IMR-90 (cell line): ENCODE measurements at regions not wholly inside any gene's neighbourhood (a gene's known extent, or its start where the extent isn't known, plus 50 kb on each side); places are given as distances from the start of the nearest gene placed in this dataset.

Source experiments
- ATAC-seq: fragments of 200-7000 bp; cut with Tn5 transposase; 2 replicates; pipeline ENCODE4 v1.9.1; 2020; ENCODE audit warnings: low read depth, mild to moderate bottlenecking, moderate library complexity
- BruUV-seq: library from RNA; stranded (reverse); fragments of 400-500 nt; replicated peaks from 2 replicates; lab custom pipeline; 2021; lab: Mats Ljungman, UMichigan
- CTCF ChIA-PET: fragments of 300-600 bp; formaldehyde crosslinking; extraction: SDS; loops from one replicate; lab custom pipeline; 2021; ENCODE audit warnings: antibody characterized with exemption; lab: Yijun Ruan, JAX
- POLR2A ChIA-PET: fragments of 300-600 bp; sonication (Branson Sonifier 250); formaldehyde crosslinking; loops from one replicate; lab custom pipeline; 2022; ENCODE audit warnings: antibody characterized with exemption; ENCODE audit not compliant: unreplicated experiment; lab: Charles Lee
- DNase-seq: peaks from one replicate; pipeline ENCODE4 v3.0.0; 2013
- H2AFZ ChIP-seq: replicated peaks from 2 replicates; pipeline ENCODE3; 2013; ENCODE audit warnings: low read length, mild to moderate bottlenecking; ENCODE audit not compliant: poor library complexity
- H2AK5ac ChIP-seq: 2 replicates; pipeline ENCODE4 v1.6.1; 2013; ENCODE audit warnings: low read depth, low read length, inconsistent platforms
- H2AK9ac ChIP-seq: replicated peaks from 2 replicates; pipeline ENCODE3; 2013; ENCODE audit warnings: mild to moderate bottlenecking, low read depth, low read length, moderate library complexity; ENCODE audit not compliant: poor library complexity
- H2BK120ac ChIP-seq: 2 replicates; pipeline ENCODE4 v1.6.1; 2013; ENCODE audit warnings: low read depth, low read length, inconsistent platforms
- H2BK15ac ChIP-seq: 3 replicates; pipeline ENCODE4 v1.6.1; 2013; ENCODE audit warnings: low read depth, low read length, inconsistent platforms
- H2BK20ac ChIP-seq: 2 replicates; pipeline ENCODE4 v1.6.1; 2013; ENCODE audit warnings: low read depth, mild to moderate bottlenecking, inconsistent platforms, low read length, moderate library complexity
- H2BK5ac ChIP-seq: 2 replicates; pipeline ENCODE4 v1.6.1; 2013; ENCODE audit warnings: mild to moderate bottlenecking, low read depth, low read length, inconsistent platforms; ENCODE audit not compliant: poor library complexity, severe bottlenecking
- H3K14ac ChIP-seq: replicated peaks from 2 replicates; pipeline ENCODE4 v1.6.1; 2013; ENCODE audit warnings: low read depth, low read length, inconsistent platforms
- H3K18ac ChIP-seq: 2 replicates; pipeline ENCODE4 v1.6.1; 2013; ENCODE audit warnings: low read depth, low read length, control low read depth
- H3K23ac ChIP-seq: 2 replicates; pipeline ENCODE4 v1.6.1; 2013; ENCODE audit warnings: low read depth, low read length, inconsistent platforms
- H3K27ac ChIP-seq: 2 replicates; pipeline ENCODE4 v1.5.1; 2013; ENCODE audit warnings: mild to moderate bottlenecking, control low read depth, low read length; ENCODE audit not compliant: insufficient read depth
- H3K27me3 ChIP-seq: 2 replicates; pipeline ENCODE4 v1.6.1; 2013; ENCODE audit warnings: low read length; ENCODE audit not compliant: control insufficient read depth, insufficient read depth
- H3K36me3 ChIP-seq: 2 replicates; pipeline ENCODE4 v1.6.1; 2013; ENCODE audit warnings: low read length, mixed read lengths; ENCODE audit not compliant: control insufficient read depth, insufficient read depth
- H3K4ac ChIP-seq: 2 replicates; pipeline ENCODE4 v1.6.1; 2013; ENCODE audit warnings: low read depth, low read length, inconsistent platforms
- H3K4me1 ChIP-seq: 2 replicates; pipeline ENCODE4 v1.6.1; 2013; ENCODE audit warnings: low read length, mixed read lengths; ENCODE audit not compliant: control insufficient read depth, insufficient read depth
- H3K4me2 ChIP-seq: 2 replicates; pipeline ENCODE4 v1.6.1; 2013; ENCODE audit warnings: low read depth, mild to moderate bottlenecking, control low read depth, low read length, moderate library complexity
- H3K4me3 ChIP-seq: 2 replicates; pipeline ENCODE4 v1.5.1; 2013; ENCODE audit warnings: low read depth, mild to moderate bottlenecking, control low read depth, low read length, moderate library complexity; ENCODE audit not compliant: insufficient read depth
- H3K56ac ChIP-seq: 2 replicates; pipeline ENCODE4 v1.6.1; 2013; ENCODE audit warnings: low read length, inconsistent platforms; ENCODE audit not compliant: insufficient read depth; ENCODE audit errors: extremely low read depth
- H3K79me1 ChIP-seq, 2 experiments: 2 replicates each; pipeline ENCODE4 v1.6.1; 2013; ENCODE audit warnings: low read length in 2 of 2, inconsistent platforms in 1 of 2, low read depth in 1 of 2
- H3K9ac ChIP-seq: 2 replicates; pipeline ENCODE4 v1.6.1; 2013; ENCODE audit warnings: low read depth, low read length, control low read depth
- H3K9me1 ChIP-seq: 2 replicates; pipeline ENCODE4 v1.6.1; 2013; ENCODE audit warnings: low read length, inconsistent platforms; ENCODE audit not compliant: insufficient read depth
- H3K9me3 ChIP-seq: 2 replicates; pipeline ENCODE4 v1.6.1; 2013; ENCODE audit warnings: low read length; ENCODE audit not compliant: control insufficient read depth, insufficient read depth
- H4K20me1 ChIP-seq: 2 replicates; pipeline ENCODE4 v1.6.1; 2013; ENCODE audit warnings: low read length, inconsistent platforms; ENCODE audit not compliant: insufficient read depth
- H4K5ac ChIP-seq: 2 replicates; pipeline ENCODE4 v1.6.1; 2013; ENCODE audit warnings: mild to moderate bottlenecking, low read depth, low read length, control low read depth
- H4K8ac ChIP-seq, 2 experiments: 2 replicates each; pipeline ENCODE4 v1.6.1; 2013; ENCODE audit warnings: low read depth in 2 of 2, low read length in 2 of 2, control low read depth in 1 of 2, inconsistent platforms in 1 of 2
- H4K91ac ChIP-seq: 2 replicates; pipeline ENCODE4 v1.6.1; 2013; ENCODE audit warnings: low read depth, low read length, inconsistent platforms; ENCODE audit not compliant: insufficient read depth
- BHLHE40 ChIP-seq: fragments of 150-350 bp; IDR thresholded peaks from 2 replicates; pipeline ENCODE4 v1.6.1; 2016; ENCODE audit warnings: mild to moderate bottlenecking, low read depth, low read length
- CEBPB ChIP-seq: IDR thresholded peaks from 2 replicates; pipeline ENCODE4 v1.6.1; 2012; ENCODE audit warnings: low read depth, low read length, improper control_type of control experiment
- CHD1 ChIP-seq: IDR thresholded peaks from 2 replicates; pipeline ENCODE4 v1.6.1; 2012; ENCODE audit warnings: low read depth, low read length, improper control_type of control experiment
- FOS ChIP-seq: fragments of 150-350 bp; IDR thresholded peaks from 2 replicates; pipeline ENCODE4 v1.6.1; 2016; ENCODE audit warnings: low read depth, low read length
- MAFK ChIP-seq: IDR thresholded peaks from 2 replicates; pipeline ENCODE4 v1.6.1; 2012; ENCODE audit warnings: low read depth, low read length, improper control_type of control experiment
- MAZ ChIP-seq: IDR thresholded peaks from 2 replicates; pipeline ENCODE4 v1.6.1; 2012; ENCODE audit warnings: low read depth, mild to moderate bottlenecking, low read length, improper control_type of control experiment, moderate library complexity, borderline replicate concordance
- RCOR1 ChIP-seq: IDR thresholded peaks from 2 replicates; pipeline ENCODE4 v1.6.1; 2012; ENCODE audit warnings: mild to moderate bottlenecking, low read length, improper control_type of control experiment; ENCODE audit not compliant: insufficient replicate concordance
- RFX5 ChIP-seq: IDR thresholded peaks from 2 replicates; pipeline ENCODE4 v1.8.0; 2012; ENCODE audit warnings: low read depth, mild to moderate bottlenecking, low read length, moderate library complexity
- SMC3 ChIP-seq: fragments of 150-350 bp; IDR thresholded peaks from 2 replicates; pipeline ENCODE4 v1.6.1; 2016; ENCODE audit warnings: low read depth, mild to moderate bottlenecking, antibody characterized with exemption, low read length, moderate library complexity
- WGBS, 2 experiments: methylation state at CpG; one replicate each; pipeline versions ENCODE4 v1.1.5 to v1.1.7; 2013; ENCODE audit warnings: missing lambda C conversion rate in 2 of 2; ENCODE audit not compliant: insufficient read length in 1 of 2; ENCODE audit errors: extremely low coverage in 2 of 2; 5-methylcytosine and 5-hydroxymethylcytosine counted together
- dilution Hi-C: fragments of 300-500 bp; cut with HindIII; formaldehyde crosslinking; loops from one replicate; pipeline ENCODE4 v1.14.3; 2018; ENCODE audit warnings: low sequenced_read_pairs; ENCODE audit not compliant: unreplicated experiment
- in situ Hi-C: fragments of 300-500 bp; cut with MboI; formaldehyde crosslinking; loops from 3 replicates; pipeline ENCODE4 v1.14.3; 2019; ENCODE audit warnings: low sequenced_read_pairs, inconsistent platforms, mixed read lengths
- intact Hi-C: fragments of 100-400 bp; cut with micrococcal nuclease; formaldehyde crosslinking; loops from 2 replicates; pipeline ENCODE4 v1.10.0; 2022
- TF ChIP-seq, protein P1 (sequence below): conservative IDR thresholded peaks from 2 replicates; pipeline ENCODE4 v1.5.1; 2012; ENCODE audit warnings: mild to moderate bottlenecking, low read depth, low read length, improper control_type of control experiment

DNA sequence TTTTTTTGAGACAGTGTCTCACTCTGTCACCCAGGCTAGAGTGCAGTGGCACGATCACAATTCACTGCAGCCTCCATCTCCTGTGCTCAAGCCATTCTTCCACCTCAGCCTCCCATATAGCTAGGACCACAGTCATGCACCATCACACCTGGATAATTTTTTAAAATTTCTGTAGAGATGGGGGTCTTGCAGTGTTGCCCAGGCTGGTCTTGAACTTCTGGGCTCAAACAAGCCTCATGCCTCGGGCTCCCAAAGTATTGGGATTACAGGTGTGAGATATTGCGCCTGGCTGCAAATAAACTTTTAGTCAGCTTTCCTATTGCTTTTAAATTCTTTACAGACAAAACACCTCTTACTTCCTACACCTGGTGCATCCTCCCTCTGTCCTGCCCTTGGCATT lies 102.1 kb upstream of the VEPH1 start:
- CTCF ChIA-PET = interaction anchor here (0.8 to 2.0 kb wide), 7 partner anchors 9 to 831 kb away, joined by 3 to 14 read pairs (median 4); no protein-coding TSS in a partner anchor
- TF ChIP-seq MAFK = no peak
- no peak for TF ChIP-seq BHLHE40
- TF ChIP-seq CHD1 = no peak
- no peak for TF ChIP-seq RFX5
- no peak for TF ChIP-seq RCOR1
- no peak for TF ChIP-seq MAZ
- no peak for TF ChIP-seq CEBPB
- TF ChIP-seq, protein P1, sequence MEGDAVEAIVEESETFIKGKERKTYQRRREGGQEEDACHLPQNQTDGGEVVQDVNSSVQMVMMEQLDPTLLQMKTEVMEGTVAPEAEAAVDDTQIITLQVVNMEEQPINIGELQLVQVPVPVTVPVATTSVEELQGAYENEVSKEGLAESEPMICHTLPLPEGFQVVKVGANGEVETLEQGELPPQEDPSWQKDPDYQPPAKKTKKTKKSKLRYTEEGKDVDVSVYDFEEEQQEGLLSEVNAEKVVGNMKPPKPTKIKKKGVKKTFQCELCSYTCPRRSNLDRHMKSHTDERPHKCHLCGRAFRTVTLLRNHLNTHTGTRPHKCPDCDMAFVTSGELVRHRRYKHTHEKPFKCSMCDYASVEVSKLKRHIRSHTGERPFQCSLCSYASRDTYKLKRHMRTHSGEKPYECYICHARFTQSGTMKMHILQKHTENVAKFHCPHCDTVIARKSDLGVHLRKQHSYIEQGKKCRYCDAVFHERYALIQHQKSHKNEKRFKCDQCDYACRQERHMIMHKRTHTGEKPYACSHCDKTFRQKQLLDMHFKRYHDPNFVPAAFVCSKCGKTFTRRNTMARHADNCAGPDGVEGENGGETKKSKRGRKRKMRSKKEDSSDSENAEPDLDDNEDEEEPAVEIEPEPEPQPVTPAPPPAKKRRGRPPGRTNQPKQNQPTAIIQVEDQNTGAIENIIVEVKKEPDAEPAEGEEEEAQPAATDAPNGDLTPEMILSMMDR = no peak
- no peak for TF ChIP-seq SMC3
- TF ChIP-seq FOS = no peak
- in situ Hi-C loops = no loop called here
- Histone ChIP-seq H3K14ac (no peak overlapping the region), H3K4me1 (no peaks in the 10 kb centered on the region), H4K5ac (no peak overlapping the region), H3K56ac (no peak overlapping the region), H3K23ac (no peak overlapping the region), H3K27ac (no peak overlapping the region), H2AK5ac (no peak overlapping the region), H3K4me3 (no peak overlapping the region), H2BK20ac (no peak overlapping the region), H3K9ac (no peak overlapping the region), H4K20me1 (no peaks in the 10 kb centered on the region), H2AK9ac (no peak overlapping the region), H2BK120ac (no peak overlapping the region), H4K91ac (no peak overlapping the region), H3K27me3 (peaks cover 2% of the 10 kb centered on the region; the same call in 1 of the 2 replicates), H2BK15ac (no peak overlapping the region), H3K9me1 (no peaks in the 10 kb centered on the region), H2AFZ (no peak overlapping the region), H3K79me1 (no peaks in the 10 kb centered on the region), H3K4me2 (no peak overlapping the region), H3K36me3 (no peaks in the 10 kb centered on the region), H2BK5ac (no peak overlapping the region), H3K9me3 (no peaks in the 10 kb centered on the region), H3K18ac (no peak overlapping the region), H3K4ac (no peak overlapping the region), H4K8ac (no peak overlapping the region)
- no peak for ATAC-seq
- POLR2A ChIA-PET = no interaction called here
- DNase-seq = no peak
- intact Hi-C loops = no loop called here
- dilution Hi-C loops = no loop called here
- BruUV-seq = no TSS peak
- WGBS, 2 experiments = no CpG with 5 or more reads among the region's 3 CpGs
